K562 (cell line): ENCODE measurements at regions not wholly inside any gene's neighbourhood (a gene's known extent, or its start where the extent isn't known, plus 50 kb on each side); places are given as distances from the start of the nearest gene placed in this dataset.

Source experiments
- CHD1 ChIP-seq: fragments of 200-600 bp; sonication (generic); IDR thresholded peaks from one replicate; pipeline ENCODE4 v1.6.1; 2012; ENCODE audit warnings: mild to moderate bottlenecking, moderate library complexity, low read length, inconsistent platforms
- ELF4 ChIP-seq: fragments of 450-650 bp; formaldehyde crosslinking; IDR thresholded peaks from 2 replicates; pipeline ENCODE4 v1.4.0; 2022; ENCODE audit warnings: missing genetic modification characterization
- MBD2 ChIP-seq: sonication (generic); IDR thresholded peaks from 2 replicates; pipeline ENCODE4 v1.6.1; 2016; ENCODE audit warnings: low read depth, borderline replicate concordance
- MTF1 ChIP-seq: fragments of 250-450 bp; sonication (Bioruptor Pico); IDR thresholded peaks from 2 replicates; pipeline ENCODE4 v1.9.0; 2021; ENCODE audit warnings: moderate library complexity, mild to moderate bottlenecking, inconsistent platforms, borderline replicate concordance
- NONO ChIP-seq, 2 experiments: fragments of 200-400 bp in 1 of 2; fragments of 450-650 bp in 1 of 2; formaldehyde crosslinking in 1 of 2; IDR thresholded peaks; 2 replicates each; pipeline ENCODE4 v1.6.1; 2017; ENCODE audit warnings: low read depth in 2 of 2, mild to moderate bottlenecking in 2 of 2, moderate library complexity in 2 of 2, low read length in 1 of 2
- PCBP1 ChIP-seq: fragments of 200-400 bp; formaldehyde crosslinking; IDR thresholded peaks from 2 replicates; pipeline ENCODE4 v1.6.1; 2018; ENCODE audit warnings: mild to moderate bottlenecking, low read depth, low read length; ENCODE audit not compliant: poor library complexity, severe bottlenecking
- SIN3B ChIP-seq: fragments of 450-650 bp; IDR thresholded peaks from 2 replicates; pipeline ENCODE4 v1.6.1; 2017; ENCODE audit warnings: low read depth, mild to moderate bottlenecking, moderate library complexity
- STAT6 ChIP-seq: sonication (generic); formaldehyde crosslinking; IDR thresholded peaks from 2 replicates; pipeline ENCODE4 v1.8.1; 2023; ENCODE audit warnings: mild to moderate bottlenecking, missing genetic modification reagents
- TSC22D4 ChIP-seq: fragments of 450-650 bp; IDR thresholded peaks from 2 replicates; pipeline ENCODE4 v1.6.1; 2016; ENCODE audit warnings: missing genetic modification characterization, missing biosample characterization, control low read depth
- ZNF318 ChIP-seq, 2 experiments: fragments of 450-650 bp; IDR thresholded peaks; 2 replicates each; pipeline ENCODE4 v1.6.1; 2016; ENCODE audit warnings: mild to moderate bottlenecking in 2 of 2, borderline replicate concordance in 1 of 2, low read depth in 1 of 2, moderate library complexity in 1 of 2
- ZNF76 ChIP-seq: fragments of 250-450 bp; sonication (Bioruptor Pico); IDR thresholded peaks from 2 replicates; pipeline ENCODE4 v1.4.0; 2020; ENCODE audit warnings: mild to moderate bottlenecking, moderate library complexity, borderline replicate concordance

- TF ChIP-seq PCBP1 (no peak), TSC22D4 (tag) (no peak), NONO (IDR thresholded peaks at IDR 0.05; ENCODE audit: low read depth in 2 of 2, low read length in 1 of 2) (no peak), STAT6 (CRISPR knock-in tag) (no peak), ZNF76 (CRISPR knock-in tag) (no peak), MTF1 (CRISPR knock-in tag) (no peak), CHD1 (no peak), MBD2 (no peak), ELF4 (CRISPR knock-in tag) (no peak), ZNF318 (IDR thresholded peaks at IDR 0.05; ENCODE audit: borderline replicate concordance in 1 of 2, low read depth in 1 of 2) (no peak; a peak in 1 of 4 replicates), SIN3B (no peak)
Observed at GRCh38 chr6:28742668-28743270, 181.0 kb downstream of the TRIM27 start (continued).
